HepG2 (cell line): ENCODE measurements at regions not wholly inside any gene's neighbourhood (a gene's known extent, or its start where the extent isn't known, plus 50 kb on each side); places are given as distances from the start of the nearest gene placed in this dataset.
A peak's percentile ranks its signal among the peaks of the same experiment; 100 is the strongest.

Source experiments
- ATAC-seq: fragments of 200-7000 bp; cut with Tn5 transposase; 3 replicates; pipeline ENCODE4 v1.9.1; 2020; ENCODE audit warnings: mild to moderate bottlenecking, moderate library complexity
- BruUV-seq: library from RNA; stranded (reverse); fragments of 400-500 nt; replicated peaks from 2 replicates; lab custom pipeline; 2021; lab: Mats Ljungman, UMichigan
- CTCF ChIA-PET: fragments of 300-600 bp; formaldehyde crosslinking; extraction: SDS; loops from one replicate; lab custom pipeline; 2021; ENCODE audit warnings: low total read pairs, inconsistent platforms, low intra/inter-chr PET ratio; lab: Yijun Ruan, JAX
- POLR2A ChIA-PET: fragments of 350-600 bp; sonication (Branson Sonifier 250); formaldehyde crosslinking; loops from one replicate; lab custom pipeline; 2020; ENCODE audit warnings: antibody characterized with exemption, inconsistent platforms; lab: Yijun Ruan, JAX
- DNase-seq: peaks from one replicate; pipeline ENCODE4 v3.0.0-alpha.2; 2015; ENCODE audit warnings: low spot score
- FAIRE-seq: peaks from 3 replicates; lab custom pipeline; 2011; peaks lifted over from hg19 to GRCh38; lab: Jason Lieb, UNC
- H2AFZ ChIP-seq: one replicate; pipeline ENCODE4 v1.6.1; 2011; ENCODE audit warnings: low read length, inconsistent platforms
- H3K27ac ChIP-seq: fragments of 300-600 bp; 3 replicates; pipeline ENCODE4 v1.8.0; 2011; ENCODE audit warnings: mixed run types, mild to moderate bottlenecking, mixed read lengths, low read length, inconsistent platforms; ENCODE audit not compliant: insufficient read depth; ENCODE audit errors: extremely low read length
- H3K27me3 ChIP-seq, 2 experiments: fragments of 200-600 bp in 1 of 2; 2 replicates in 1 of 2; 3 replicates in 1 of 2; pipeline versions ENCODE4 v1.6.0 to v1.8.0; 2011; ENCODE audit warnings: low read length in 2 of 2, mild to moderate bottlenecking in 2 of 2, moderate library complexity in 2 of 2, inconsistent platforms in 1 of 2; ENCODE audit not compliant: insufficient read depth in 2 of 2, control insufficient read depth in 1 of 2
- H3K36me3 ChIP-seq, 2 experiments: fragments of 200-600 bp in 1 of 2; replicated peaks in 1 of 2; 2 replicates in 1 of 2; 3 replicates in 1 of 2; pipeline versions ENCODE4 v1.5.1 to v1.8.0; 2011; ENCODE audit warnings: low read length in 2 of 2, inconsistent platforms in 1 of 2; ENCODE audit not compliant: insufficient read depth in 2 of 2, control insufficient read depth in 1 of 2
- H3K4me1 ChIP-seq: 2 replicates; pipeline ENCODE4 v1.5.1; 2012; ENCODE audit warnings: low read length, inconsistent platforms; ENCODE audit not compliant: insufficient read depth
- H3K4me2 ChIP-seq: 2 replicates; pipeline ENCODE4 v1.6.0; 2011; ENCODE audit warnings: low read depth, low read length, inconsistent platforms
- H3K4me3 ChIP-seq, 3 experiments: fragments of 200-600 bp in 1 of 3; sonication (generic), shearing (Covaris generic) in 1 of 3; replicated peaks in 1 of 3; 2 replicates each; pipeline ENCODE4 v1.5.1; 2011 to 2016; ENCODE audit warnings: low read length in 3 of 3, inconsistent platforms in 2 of 3, low read depth in 2 of 3, mild to moderate bottlenecking in 2 of 3, control low read depth in 1 of 3, mixed read lengths in 1 of 3; ENCODE audit not compliant: insufficient read depth in 1 of 3
- H3K79me2 ChIP-seq: one replicate; pipeline ENCODE4 v1.6.1; 2011; ENCODE audit warnings: low read length, inconsistent platforms; ENCODE audit not compliant: insufficient read depth
- H3K9ac ChIP-seq: 2 replicates; pipeline ENCODE4 v1.6.0; 2011; ENCODE audit warnings: mild to moderate bottlenecking, low read depth, low read length, inconsistent platforms; ENCODE audit not compliant: insufficient read depth
- H3K9me3 ChIP-seq: 2 replicates; pipeline ENCODE4 v1.5.1; 2012; ENCODE audit warnings: mild to moderate bottlenecking, low read length
- H4K20me1 ChIP-seq: 2 replicates; pipeline ENCODE4 v1.6.0; 2011; ENCODE audit warnings: inconsistent platforms, mild to moderate bottlenecking, low read length, moderate library complexity; ENCODE audit not compliant: insufficient read depth
- DRAP1 ChIP-seq: IDR thresholded peaks from 2 replicates; pipeline ENCODE4 v1.6.1; 2016; ENCODE audit warnings: missing genetic modification reagents, missing compliant biosample characterization
- KLF13 ChIP-seq: sonication (generic); formaldehyde crosslinking; IDR thresholded peaks from 2 replicates; pipeline ENCODE4 v1.4.0; 2020; ENCODE audit warnings: mild to moderate bottlenecking, missing genetic modification reagents
- MAFF ChIP-seq: IDR thresholded peaks from 2 replicates; pipeline ENCODE4 v1.6.1; 2011; ENCODE audit warnings: low read depth, low read length, improper control_type of control experiment
- MAFK ChIP-seq, 2 experiments: IDR thresholded peaks in 1 of 2; conservative IDR thresholded peaks in 1 of 2; 2 replicates each; pipeline ENCODE4 v1.6.1; 2011; ENCODE audit warnings: improper control_type of control experiment in 2 of 2, low read length in 2 of 2
- MXD1 ChIP-seq: sonication (generic); formaldehyde crosslinking; IDR thresholded peaks from 2 replicates; pipeline ENCODE4 v1.4.0; 2020; ENCODE audit warnings: mild to moderate bottlenecking, missing genetic modification reagents
- POGK ChIP-seq: sonication (generic); formaldehyde crosslinking; conservative IDR thresholded peaks from 2 replicates; pipeline ENCODE4 v1.8.0; 2022; ENCODE audit warnings: mild to moderate bottlenecking, moderate library complexity, missing genetic modification reagents
- RXRB ChIP-seq: IDR thresholded peaks from 2 replicates; pipeline ENCODE4 v1.6.1; 2016; ENCODE audit warnings: borderline replicate concordance, missing genetic modification reagents, missing compliant biosample characterization
- SKIL ChIP-seq: sonication (generic); formaldehyde crosslinking; IDR thresholded peaks from 2 replicates; pipeline ENCODE4 v1.8.0; 2022; ENCODE audit warnings: missing genetic modification reagents, mild to moderate bottlenecking, moderate library complexity, borderline replicate concordance
- TGIF2 ChIP-seq: IDR thresholded peaks from 2 replicates; pipeline ENCODE4 v1.6.1; 2016; ENCODE audit warnings: control low read depth, missing compliant biosample characterization
- THAP11 ChIP-seq: IDR thresholded peaks from 2 replicates; pipeline ENCODE4 v1.6.1; 2016; ENCODE audit warnings: missing biosample characterization, missing genetic modification reagents
- ZNF225 ChIP-seq: sonication (generic); formaldehyde crosslinking; IDR thresholded peaks from 2 replicates; pipeline ENCODE4 v1.4.0; 2020; ENCODE audit warnings: mild to moderate bottlenecking, missing genetic modification reagents
- ZNF383 ChIP-seq: sonication (generic); formaldehyde crosslinking; IDR thresholded peaks from 2 replicates; pipeline ENCODE4 v1.4.0; 2020; ENCODE audit warnings: missing genetic modification reagents, mild to moderate bottlenecking, borderline replicate concordance
- ZNF816 ChIP-seq: sonication (generic); formaldehyde crosslinking; IDR thresholded peaks from 2 replicates; pipeline ENCODE4 v1.8.0; 2022; ENCODE audit warnings: missing genetic modification reagents, mild to moderate bottlenecking, borderline replicate concordance
- ZSCAN30 ChIP-seq: sonication (generic); formaldehyde crosslinking; IDR thresholded peaks from 2 replicates; pipeline ENCODE4 v1.5.0; 2020; ENCODE audit warnings: mild to moderate bottlenecking, missing genetic modification reagents
- WGBS: methylation state at CpG from one replicate; pipeline ENCODE4 v1.1.6; 2017; ENCODE audit warnings: low lambda C conversion rate; 5-methylcytosine and 5-hydroxymethylcytosine counted together
- in situ Hi-C: cut with HindIII; loops from 2 replicates; pipeline ENCODE4 v1.10.0; 2017; ENCODE audit warnings: low pct_unique_long_range_greater_than_20kb; ENCODE audit not compliant: extremely low pct_ligation_motif_present
- intact Hi-C: fragments of 100-400 bp; cut with micrococcal nuclease; formaldehyde crosslinking; loops from one replicate; pipeline ENCODE4 v1.10.0; 2022; ENCODE audit not compliant: unreplicated experiment

GRCh38 chr9:84154320-84154719 is 173.7 kb downstream of the RMI1 start:
- FAIRE-seq: no peak
- Histone ChIP-seq H3K27ac (no peak overlapping the region), H3K36me3 (no peaks in the 10 kb centered on the region), H3K4me2 (no peak overlapping the region), H3K4me3 (no peak overlapping the region), H3K79me2 (no peaks in the 10 kb centered on the region), H3K4me1 (no peaks in the 10 kb centered on the region), H4K20me1 (no peaks in the 10 kb centered on the region), H2AFZ (no peak overlapping the region), H3K9me3 (no peaks in the 10 kb centered on the region), H3K27me3 (peaks cover 0 to 4% of the 10 kb centered on the region in 2 experiments; a peak in 1 of 5 replicates), H3K9ac (no peak overlapping the region)
- ChIA-PET CTCF (no interaction called here), POLR2A (no interaction called here)
- DNase-seq: no peak
- ATAC-seq: no peak
- intact Hi-C loops: no loop called here
- 50% methylated on average over 3 of the region's 3 CpGs for WGBS
- TF ChIP-seq MAFF: 0 out of 2 replicates have a peak, but pooled peaks have one; percentile 21
- no peak for TF ChIP-seq MXD1
- peak in 1 of 2 experiments; percentile 25; a peak in 1 of 4 replicates for TF ChIP-seq MAFK (conservative IDR thresholded peaks at IDR 0.05 in 1 of 2, IDR thresholded peaks at IDR 0.05 in 1 of 2; ENCODE audit: low read length in 2 of 2)
- no TSS peak for BruUV-seq
- in situ Hi-C loops: no loop called here

GRCh38 chr9:84163052-84163650 is 177.4 kb downstream of the SLC28A3 start:
- Histone ChIP-seq H3K4me1 (no peaks in the 10 kb centered on the region), H3K27me3 (peaks cover 0 to 15% of the 10 kb centered on the region in 2 experiments; a peak in 2 of 5 replicates), H4K20me1 (no peaks in the 10 kb centered on the region), H2AFZ (no peak overlapping the region), H3K36me3 (no peaks in the 10 kb centered on the region), H3K9ac (no peak overlapping the region), H3K27ac (no peak overlapping the region), H3K4me2 (no peak overlapping the region), H3K9me3 (no peaks in the 10 kb centered on the region), H3K79me2 (no peaks in the 10 kb centered on the region), H3K4me3 (no peak overlapping the region)
- FAIRE-seq (no peak), DNase-seq (no peak), ATAC-seq (no peak)
- in situ Hi-C loops: no loop called here
- BruUV-seq: no TSS peak
- CTCF ChIA-PET: no interaction called here
- POLR2A ChIA-PET: no interaction called here
- WGBS: 17% methylated on average over 5 of the region's 5 CpGs
- intact Hi-C loops: no loop called here
- TF ChIP-seq ZNF816 (CRISPR knock-in tag) (no peak), TGIF2 (CRISPR knock-in tag) (no peak), DRAP1 (CRISPR knock-in tag) (no peak), POGK (CRISPR knock-in tag) (no peak), ZNF383 (no peak), THAP11 (no peak), ZNF225 (CRISPR knock-in tag) (no peak), KLF13 (no peak), SKIL (no peak), ZSCAN30 (CRISPR knock-in tag) (no peak), RXRB (CRISPR knock-in tag) (no peak)
